ENCODE measurements at regions not wholly inside any gene's neighbourhood (a gene's known extent, or its start where the extent isn't known, plus 50 kb on each side); places are given as distances from the start of the nearest gene placed in this dataset.

- DNase-seq (ENCODE audit: low read depth), result no peak
- no peak for TF ChIP-seq CTCF (IDR thresholded peaks at IDR 0.05; ENCODE audit: insufficient read depth, low read depth, low read length, missing control alignments)
These were observed 905.3 kb upstream of the INTU start for GRCh38 chr4:126727461-126727860.

GRCh38 chr4:126731062-126731461 lies 901.7 kb upstream of the INTU start:
- no peak for TF ChIP-seq CTCF (IDR thresholded peaks at IDR 0.05; ENCODE audit: insufficient read depth, low read depth, low read length, missing control alignments)
- no peak overlapping the region for H3K4me3 ChIP-seq (ENCODE audit: low read depth, low read length)
- DNase-seq (ENCODE audit: low read depth), result no peak

More at GRCh38 chr4:126727461-126727860, 905.3 kb upstream of the INTU start:
- H3K4me3 ChIP-seq (ENCODE audit: low read depth, low read length), result no peak overlapping the region

- no peak for DNase-seq (ENCODE audit: low read depth)
- H3K4me3 ChIP-seq (ENCODE audit: low read depth, low read length), result no peak overlapping the region
- no peak for TF ChIP-seq CTCF (IDR thresholded peaks at IDR 0.05; ENCODE audit: insufficient read depth, low read depth, low read length, missing control alignments)
These were observed 899.5 kb upstream of the INTU start for GRCh38 chr4:126733301-126733700.

- DNase-seq (ENCODE audit: low read depth), result no peak
- TF ChIP-seq CTCF (IDR thresholded peaks at IDR 0.05; ENCODE audit: insufficient read depth, low read depth, low read length, missing control alignments), result no peak
- no peak overlapping the region for H3K4me3 ChIP-seq (ENCODE audit: low read depth, low read length)
These were observed 898.3 kb upstream of the INTU start for GRCh38 chr4:126734465-126734864.

GRCh38 chr4:126735294-126736132 lies 897.2 kb upstream of the INTU start:
- DNase-seq (ENCODE audit: low read depth), result no peak
- H3K4me3 ChIP-seq (ENCODE audit: low read depth, low read length), result no peak overlapping the region
- no peak for TF ChIP-seq CTCF (IDR thresholded peaks at IDR 0.05; ENCODE audit: insufficient read depth, low read depth, low read length, missing control alignments)

- no peak overlapping the region for H3K4me3 ChIP-seq (ENCODE audit: low read depth, low read length)
- TF ChIP-seq CTCF (IDR thresholded peaks at IDR 0.05; ENCODE audit: insufficient read depth, low read depth, low read length, missing control alignments), result no peak
- no peak for DNase-seq (ENCODE audit: low read depth)
These were observed 896.6 kb upstream of the INTU start for GRCh38 chr4:126736133-126736518.

Data from GM12865 (cell line).